Adrenal gland (tissue), 9 donors: ENCODE measurements at regions not wholly inside any gene's neighbourhood (a gene's known extent, or its start where the extent isn't known, plus 50 kb on each side); places are given as distances from the start of the nearest gene placed in this dataset.

Experiments
- DNase-seq, 7 donors: peaks; one replicate each; pipeline ENCODE4 v3.0.0-alpha.2; 2019 to 2020
- H3K27ac ChIP-seq, 5 donors: fragments of 200-600 bp; sonication (generic) in 4 of 5; 1 replicate in 3 of 5; 2 replicates in 2 of 5; pipeline versions ENCODE4 v1.5.1 to v1.8.0; 2016 to 2020; ENCODE audit warnings: mild to moderate bottlenecking in 1 of 5
- H3K27me3 ChIP-seq: fragments of 200-600 bp; 2 replicates; pipeline ENCODE4 v1.8.0; 2021
- H3K36me3 ChIP-seq, 2 donors: fragments of 200-600 bp; replicated peaks in 1 of 2; 1 replicate in 1 of 2; 2 replicates in 1 of 2; pipeline versions ENCODE4 v1.5.1 to v1.8.0; 2018 to 2022
- H3K4me1 ChIP-seq, 2 donors: fragments of 200-600 bp; replicated peaks in 1 of 2; 1 replicate in 1 of 2; 2 replicates in 1 of 2; pipeline versions ENCODE4 v1.5.1 to v1.8.0; 2018 to 2021
- H3K4me3 ChIP-seq, 4 donors: fragments of 200-600 bp; sonication (generic) in 3 of 4; one replicate each; pipeline ENCODE4 v1.5.1; 2016 to 2018
- H3K9me3 ChIP-seq, 3 donors: fragments of 200-600 bp; sonication (generic) in 1 of 3; replicated peaks in 1 of 3; 1 replicate in 2 of 3; 2 replicates in 1 of 3; pipeline versions ENCODE4 v1.5.1 to v1.8.0; 2016 to 2021
- POLR2A ChIP-seq, 2 donors: fragments of 450-650 bp; IDR thresholded peaks; one replicate each; pipeline ENCODE4 v1.6.1; 2017; ENCODE audit warnings: antibody characterized with exemption in 2 of 2, mild to moderate bottlenecking in 2 of 2, moderate library complexity in 1 of 2
- WGBS, 4 donors: extraction: QIAGEN DNeasy Blood & Tissue Kit in 2 of 4; methylation state at CpG; one replicate each; pipeline versions ENCODE4 v1.1.5 to v1.1.7; 2013 to 2017; 5-methylcytosine and 5-hydroxymethylcytosine counted together
- intact Hi-C, 2 donors: fragments of 100-400 bp; cut with DNase I; formaldehyde crosslinking; loops; one replicate each; pipeline versions ENCODE4 v1.14.1 to v1.15.0; 2022 to 2023
- TF ChIP-seq, protein P1 (sequence below), 6 experiments: fragments of 450-650 bp in 4 of 6; fragments of 200-600 bp in 2 of 6; sonication (generic) in 1 of 6; IDR thresholded peaks; 1 replicate in 5 of 6; 2 replicates in 1 of 6; pipeline versions ENCODE4 v1.5.1 to v1.8.0; 2016 to 2021; ENCODE audit warnings: antibody characterized with exemption in 6 of 6, mild to moderate bottlenecking in 2 of 6, moderate library complexity in 1 of 6
- donor health status: healthy with polysubstance abuse.
- donor health status: Bipolar disorder and iron deficiency.
- donor health status: DM: yes; HTN: yes; CAD: no.
- donor health status: DM: no; HTN: no; CAD: no.
- donor health status: DM: no; HTN: no; CAD: no.

DNA sequence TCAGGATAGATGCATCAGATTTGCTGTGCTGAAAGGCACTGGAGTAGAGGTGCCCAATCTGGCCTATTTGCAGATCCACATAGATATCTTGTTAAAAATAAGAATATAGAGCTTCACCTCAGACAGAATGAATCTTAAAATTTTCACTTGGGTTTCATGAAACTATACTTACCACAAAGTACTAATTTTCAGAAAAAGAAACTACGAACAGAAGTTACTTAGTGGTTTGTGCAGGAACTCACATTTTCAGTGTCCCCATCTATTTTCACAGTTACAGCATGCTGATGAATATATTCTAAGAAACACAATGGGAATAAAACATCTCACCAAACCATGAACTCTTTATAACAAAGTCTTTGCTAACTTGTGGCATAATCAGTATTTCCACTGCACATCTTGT is 449.4 kb downstream of the RERGL start:
- no peaks in the 10 kb centered on the region for H3K27me3 ChIP-seq
- TF ChIP-seq, protein P1, sequence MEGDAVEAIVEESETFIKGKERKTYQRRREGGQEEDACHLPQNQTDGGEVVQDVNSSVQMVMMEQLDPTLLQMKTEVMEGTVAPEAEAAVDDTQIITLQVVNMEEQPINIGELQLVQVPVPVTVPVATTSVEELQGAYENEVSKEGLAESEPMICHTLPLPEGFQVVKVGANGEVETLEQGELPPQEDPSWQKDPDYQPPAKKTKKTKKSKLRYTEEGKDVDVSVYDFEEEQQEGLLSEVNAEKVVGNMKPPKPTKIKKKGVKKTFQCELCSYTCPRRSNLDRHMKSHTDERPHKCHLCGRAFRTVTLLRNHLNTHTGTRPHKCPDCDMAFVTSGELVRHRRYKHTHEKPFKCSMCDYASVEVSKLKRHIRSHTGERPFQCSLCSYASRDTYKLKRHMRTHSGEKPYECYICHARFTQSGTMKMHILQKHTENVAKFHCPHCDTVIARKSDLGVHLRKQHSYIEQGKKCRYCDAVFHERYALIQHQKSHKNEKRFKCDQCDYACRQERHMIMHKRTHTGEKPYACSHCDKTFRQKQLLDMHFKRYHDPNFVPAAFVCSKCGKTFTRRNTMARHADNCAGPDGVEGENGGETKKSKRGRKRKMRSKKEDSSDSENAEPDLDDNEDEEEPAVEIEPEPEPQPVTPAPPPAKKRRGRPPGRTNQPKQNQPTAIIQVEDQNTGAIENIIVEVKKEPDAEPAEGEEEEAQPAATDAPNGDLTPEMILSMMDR (IDR thresholded peaks at IDR 0.05) = no peak
- TF ChIP-seq POLR2A (IDR thresholded peaks at IDR 0.05) = no peak
- intact Hi-C loops = no loop called here
- no peak overlapping the region for H3K4me3 ChIP-seq
- H3K9me3 ChIP-seq = no peaks in the 10 kb centered on the region
- H3K27ac ChIP-seq = no peak overlapping the region
- H3K4me1 ChIP-seq = no peaks in the 10 kb centered on the region
- WGBS, 4 donors = 76 to 88% (median 84%) methylated on average over 1 of the region's 1 CpG
- DNase-seq = no peak
- H3K36me3 ChIP-seq = no peaks in the 10 kb centered on the region

DNA sequence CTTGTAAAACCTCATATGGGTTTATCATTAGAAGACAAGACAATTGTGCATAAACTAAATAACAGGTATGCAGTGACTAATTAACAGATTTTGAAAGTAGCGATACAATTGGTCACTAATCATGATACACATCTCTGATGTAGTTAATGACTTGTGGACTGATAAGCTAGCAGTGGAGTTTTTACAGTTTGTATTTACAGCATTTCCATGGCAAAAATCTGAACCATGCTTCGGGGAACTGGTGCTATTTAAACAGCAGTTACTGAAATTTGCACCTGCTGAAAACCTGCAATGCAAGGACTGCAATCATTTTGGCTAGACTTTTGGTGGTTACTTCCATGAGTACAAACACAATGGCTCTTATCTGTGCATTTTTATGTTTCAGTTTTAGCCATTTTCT is 471.2 kb downstream of the RERGL start:
- no peak overlapping the region for H3K27ac ChIP-seq
- no peak for DNase-seq
- TF ChIP-seq POLR2A (IDR thresholded peaks at IDR 0.05) = no peak
- TF ChIP-seq, protein P1 (IDR thresholded peaks at IDR 0.05) = no peak
- no peaks in the 10 kb centered on the region for H3K9me3 ChIP-seq
- H3K4me1 ChIP-seq = no peaks in the 10 kb centered on the region
- no peak overlapping the region for H3K4me3 ChIP-seq
- no peaks in the 10 kb centered on the region for H3K36me3 ChIP-seq
- WGBS, 4 donors = 63 to 69% (median 66%) methylated on average over 2 of the region's 2 CpGs
- no peaks in the 10 kb centered on the region for H3K27me3 ChIP-seq
- intact Hi-C loops = no loop called here

DNA sequence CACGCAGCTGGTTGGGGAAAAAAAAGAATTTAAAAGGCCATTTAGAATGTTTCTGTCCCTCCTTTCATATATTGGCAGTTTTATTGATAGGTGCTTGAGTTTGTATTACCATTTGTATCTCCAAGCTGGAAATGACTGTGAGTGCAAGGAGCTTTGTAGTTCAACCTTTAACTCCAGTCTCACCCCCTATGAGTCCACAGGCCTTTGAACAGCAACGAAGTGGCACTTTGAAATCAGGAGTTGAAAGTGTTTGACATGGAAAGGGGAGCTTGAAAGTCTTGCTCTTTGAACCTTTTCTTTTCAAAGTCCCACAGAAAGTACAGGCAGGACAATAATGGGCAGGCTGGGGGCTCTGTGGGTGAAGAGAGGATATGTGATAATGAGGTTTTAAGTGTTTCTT is 480.3 kb downstream of the RERGL start:
- H3K27ac ChIP-seq = no peak overlapping the region
- H3K4me1 ChIP-seq = no peaks in the 10 kb centered on the region
- no peaks in the 10 kb centered on the region for H3K36me3 ChIP-seq
- DNase-seq = no peak
- H3K4me3 ChIP-seq = no peak overlapping the region
- no peaks in the 10 kb centered on the region for H3K27me3 ChIP-seq
- H3K9me3 ChIP-seq = no peaks in the 10 kb centered on the region
- 36 to 50% (median 45%) methylated on average over 2 of the region's 2 CpGs for WGBS, 4 donors
- intact Hi-C loops = no loop called here
- TF ChIP-seq, protein P1 (IDR thresholded peaks at IDR 0.05) = no peak
- no peak for TF ChIP-seq POLR2A (IDR thresholded peaks at IDR 0.05)

DNA sequence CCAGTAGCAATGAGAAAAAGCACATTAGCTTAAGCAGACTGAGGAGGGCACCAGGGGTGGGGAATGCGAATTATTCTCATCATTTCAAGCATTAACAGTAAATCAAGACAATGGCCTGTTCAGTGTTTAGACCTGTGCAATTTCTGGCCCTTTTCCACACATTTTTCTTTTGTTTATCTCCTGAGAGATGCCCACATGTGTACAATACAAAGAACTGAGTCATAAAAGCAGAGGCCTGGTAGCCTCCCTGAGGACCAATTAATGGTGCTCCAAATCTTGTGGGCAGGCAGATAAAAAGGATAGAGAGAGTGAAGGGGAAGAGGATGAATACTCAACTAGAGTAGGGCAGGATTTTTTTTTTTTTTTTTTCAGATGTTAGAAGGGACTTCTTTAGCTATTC is 480.8 kb downstream of the RERGL start:
- 38 to 76% (median 47%) methylated on average over 1 of the region's 1 CpG for WGBS, 4 donors
- H3K36me3 ChIP-seq = no peaks in the 10 kb centered on the region
- DNase-seq = no peak
- H3K27ac ChIP-seq = no peak overlapping the region
- H3K4me3 ChIP-seq = no peak overlapping the region
- TF ChIP-seq, protein P1 (IDR thresholded peaks at IDR 0.05) = no peak
- TF ChIP-seq POLR2A (IDR thresholded peaks at IDR 0.05) = no peak
- intact Hi-C loops = no loop called here
- no peaks in the 10 kb centered on the region for H3K9me3 ChIP-seq
- no peaks in the 10 kb centered on the region for H3K27me3 ChIP-seq
- no peaks in the 10 kb centered on the region for H3K4me1 ChIP-seq
